Stimulated activated CD4-positive, alpha-beta T cell treated with anti-CD3 and anti-CD28 coated beads, Interleukin-1b, Interleukin-23, amount 100 ng/mL, for 4 hours (primary cell): ENCODE measurements at regions not wholly inside any gene's neighbourhood (a gene's known extent, or its start where the extent isn't known, plus 50 kb on each side); places are given as distances from the start of the nearest gene placed in this dataset.

ENCODE experiments used
- DNase-seq, 2 donors: peaks; one replicate each; pipeline ENCODE4 v3.0.0-alpha.2; 2020; ENCODE audit warnings: low read depth in 2 of 2

DNA sequence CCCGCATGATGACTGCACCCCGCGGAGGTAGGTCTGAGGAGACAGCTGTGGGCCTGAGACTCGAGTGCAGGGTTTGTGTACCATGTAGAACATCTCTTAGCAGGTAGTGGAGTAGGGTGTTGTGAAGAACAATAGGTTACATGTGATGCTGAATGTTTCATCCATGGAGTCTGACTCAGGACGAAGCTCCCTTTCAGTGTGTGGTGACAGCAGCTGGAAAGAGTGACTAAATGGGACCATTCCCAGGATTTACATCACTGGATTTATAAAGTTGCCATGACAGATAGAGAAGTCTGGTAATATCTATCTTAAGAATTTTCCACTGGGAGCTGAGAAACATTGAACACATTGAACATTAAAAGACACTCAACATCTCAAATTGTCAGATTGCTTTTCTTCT lies 259.6 kb upstream of the RGS6 start:
- no peak for DNase-seq

GRCh38 chr14:71675126-71675899 lies 256.9 kb upstream of the RGS6 start:
- no peak for DNase-seq

DNA sequence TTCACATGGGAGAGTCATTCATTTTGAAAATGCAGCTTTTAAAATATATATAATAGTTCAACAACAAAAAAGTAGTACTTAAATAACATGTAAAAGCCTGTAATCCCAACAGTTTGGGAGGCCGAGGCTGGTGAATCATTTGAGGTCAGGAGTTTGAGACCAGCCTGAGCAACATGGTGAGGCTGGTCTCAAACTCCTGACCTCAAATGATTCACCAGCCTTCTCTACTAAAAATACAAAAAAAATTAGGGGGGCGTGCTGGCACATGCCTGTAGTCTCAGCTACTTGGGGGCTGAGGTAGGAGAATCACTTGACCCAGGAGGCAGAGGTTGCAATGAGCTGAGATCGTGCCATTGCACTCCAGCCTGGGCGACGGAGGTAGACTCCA lies 256.3 kb upstream of the RGS6 start:
- no peak for DNase-seq

DNA sequence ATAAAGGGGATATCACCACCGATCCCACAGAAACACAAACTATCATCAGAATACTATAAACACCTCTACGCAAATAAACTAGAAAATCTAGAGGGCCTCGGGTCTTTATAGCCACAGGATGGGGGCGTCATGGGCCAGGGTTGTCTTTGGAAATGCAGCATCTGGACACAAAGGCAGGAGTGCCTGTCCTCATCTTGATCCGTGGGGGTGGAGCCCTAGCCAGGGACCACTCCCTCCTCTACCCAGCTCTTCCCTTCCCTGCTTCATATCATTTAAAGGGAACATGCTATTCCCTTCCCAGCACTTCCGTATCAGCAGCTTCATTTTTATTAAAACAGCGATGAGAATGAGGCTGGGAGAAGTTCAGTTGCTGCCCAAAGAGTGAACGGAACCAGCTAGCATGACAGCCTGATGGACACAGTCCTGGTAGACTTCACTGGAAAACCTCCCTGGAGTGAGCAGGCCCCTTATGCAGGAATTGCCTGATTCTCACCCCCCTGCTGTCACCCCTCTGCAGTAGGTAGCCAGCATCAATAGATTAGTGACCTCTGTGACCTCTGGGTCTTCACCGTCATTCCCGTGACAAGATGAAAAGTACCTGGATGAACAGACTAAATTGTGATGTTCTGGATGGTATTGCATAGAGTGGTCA lies 251.4 kb upstream of the RGS6 start:
- no peak for DNase-seq

DNA sequence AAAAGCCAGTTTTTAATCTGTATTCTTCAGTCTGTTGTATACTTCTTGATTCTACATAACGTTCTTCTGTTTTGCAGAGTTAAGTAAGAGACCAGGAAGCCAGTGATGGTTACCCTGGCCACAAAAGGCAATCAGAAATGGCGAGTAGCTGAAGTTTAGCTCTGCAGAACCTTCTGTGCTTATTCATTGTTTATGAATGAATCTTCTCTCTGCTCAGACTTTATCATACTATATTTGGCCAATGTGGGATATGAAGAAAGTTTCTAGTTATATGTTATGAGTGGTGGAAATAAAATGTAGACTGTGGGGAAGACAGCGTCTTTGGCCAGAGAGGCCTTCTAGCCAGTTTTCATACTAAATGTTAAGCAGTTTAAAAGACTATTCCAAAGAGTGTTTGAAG lies 249.9 kb upstream of the RGS6 start:
- no peak for DNase-seq

GRCh38 chr14:71684323-71684722 lies 247.9 kb upstream of the RGS6 start:
- no peak for DNase-seq

- DNase-seq = no peak
Measured at GRCh38 chr14:71686677-71687076, 245.6 kb upstream of the RGS6 start.

DNA sequence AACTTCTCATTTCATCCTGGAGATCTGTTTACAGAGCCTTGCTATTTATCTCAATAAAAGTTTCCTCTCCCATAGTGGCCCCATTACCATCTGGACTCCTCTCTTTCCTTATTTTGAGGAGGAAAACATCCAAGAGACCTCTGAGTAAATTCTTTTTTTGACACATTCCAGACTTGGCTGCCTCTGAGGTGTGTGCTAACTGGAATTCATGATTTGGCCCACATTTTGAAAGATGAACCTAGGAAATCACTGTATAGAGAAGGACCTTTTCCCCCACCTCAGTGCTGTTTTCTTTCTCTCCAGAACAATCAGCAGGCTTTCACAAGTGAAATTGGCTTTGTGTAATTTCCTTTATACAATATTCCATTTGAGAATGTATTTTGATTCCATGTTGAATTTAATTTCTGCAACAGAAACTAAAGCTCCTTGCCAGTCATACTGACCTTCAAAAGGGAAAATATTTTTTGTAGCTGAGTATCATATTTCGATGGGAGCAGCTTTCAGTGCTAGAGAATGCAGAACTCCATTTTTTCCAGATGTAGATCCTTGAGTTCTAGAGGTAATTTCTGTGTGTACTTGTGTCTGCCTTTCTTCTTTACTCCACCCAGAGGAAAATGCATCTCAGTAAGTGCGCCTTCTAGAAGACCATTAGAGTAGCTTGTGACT lies 244.9 kb upstream of the RGS6 start:
- no peak for DNase-seq

DNA sequence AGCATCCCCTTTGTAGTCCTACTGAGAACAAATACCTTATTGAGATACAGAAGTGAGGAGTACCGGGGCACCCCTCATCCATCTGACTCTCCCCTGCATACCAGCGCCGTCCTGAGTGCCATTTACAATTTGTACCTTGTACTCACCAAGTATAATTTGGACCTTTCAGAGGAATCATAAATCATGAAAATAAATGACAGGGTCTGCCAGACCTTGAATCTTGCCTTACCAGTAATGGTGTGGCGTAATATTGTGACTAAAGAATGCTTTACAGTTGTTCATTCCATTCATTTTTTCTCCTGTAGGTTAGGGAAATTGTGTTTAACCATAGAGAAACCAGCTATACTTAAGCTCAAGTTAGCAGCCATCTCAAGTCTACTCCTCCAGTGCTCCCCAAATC lies 243.7 kb upstream of the RGS6 start:
- DNase-seq = no peak

DNA sequence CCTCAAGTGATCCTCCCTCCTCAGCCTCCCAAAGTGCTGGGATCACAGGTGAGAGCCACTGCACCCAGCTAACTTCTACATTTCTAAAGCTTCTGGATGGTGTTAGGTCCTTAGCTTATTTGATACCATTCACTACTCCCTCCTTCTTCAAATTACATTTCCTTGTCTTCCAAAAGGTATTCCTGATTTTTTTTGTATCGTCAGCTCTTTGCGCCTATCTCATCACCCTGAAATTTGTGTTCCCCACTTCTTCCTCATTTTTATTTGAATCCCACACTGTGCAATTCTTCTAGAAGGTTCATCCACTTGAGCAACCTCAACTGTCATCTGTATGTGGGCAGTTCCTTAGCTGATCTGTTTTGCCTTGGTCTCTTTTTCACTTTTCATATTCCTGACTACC lies 241.8 kb upstream of the RGS6 start:
- DNase-seq = no peak

DNA sequence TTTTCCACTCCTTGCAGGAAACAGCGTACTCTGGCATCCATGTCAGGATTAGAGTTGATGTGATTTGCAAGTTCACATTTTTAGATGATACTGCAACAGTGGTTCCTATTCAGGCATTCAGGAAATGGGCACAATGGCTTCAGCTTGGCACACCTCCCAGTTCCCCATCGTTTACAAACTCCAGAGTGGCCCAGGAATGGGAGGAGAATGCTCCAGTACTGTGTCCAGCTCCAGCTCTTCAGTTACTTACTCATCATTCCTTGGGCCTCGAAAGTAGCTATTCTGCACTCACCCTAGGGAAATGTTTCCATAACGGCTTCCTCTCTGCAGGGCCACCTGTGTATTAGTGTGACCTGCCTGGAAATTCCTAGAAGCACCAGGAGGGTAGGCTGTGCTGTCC lies 239.7 kb upstream of the RGS6 start:
- DNase-seq = no peak

GRCh38 chr14:71693381-71693780 lies 238.8 kb upstream of the RGS6 start:
- no peak for DNase-seq

- no peak for DNase-seq
Measured at GRCh38 chr14:71694591-71695530, 237.4 kb upstream of the RGS6 start.

GRCh38 chr14:71695611-71696350 lies 236.4 kb upstream of the RGS6 start:
- DNase-seq = no peak

- no peak for DNase-seq
Measured at GRCh38 chr14:71698027-71698426, 234.2 kb upstream of the RGS6 start.

GRCh38 chr14:71698673-71699072 lies 233.6 kb upstream of the RGS6 start:
- no peak for DNase-seq

DNA sequence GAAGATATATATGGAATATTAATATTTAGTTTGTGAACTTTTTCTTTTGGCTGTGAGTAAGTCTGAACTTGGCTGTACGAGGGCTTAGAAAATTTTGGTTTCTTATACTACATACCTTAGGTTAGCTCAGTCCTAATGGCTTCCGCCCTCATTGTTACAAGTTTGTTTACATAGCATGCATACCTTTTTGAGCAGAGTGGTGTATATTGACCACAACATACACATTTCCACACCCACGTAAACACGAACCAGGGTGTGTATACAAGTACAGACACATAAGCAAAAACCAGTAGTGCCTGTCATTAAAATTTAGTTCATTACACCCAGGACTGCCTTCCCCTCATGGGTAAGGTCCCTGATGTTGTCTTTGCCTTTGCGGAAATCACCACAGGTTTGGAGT lies 230.2 kb upstream of the RGS6 start:
- DNase-seq = no peak

DNA sequence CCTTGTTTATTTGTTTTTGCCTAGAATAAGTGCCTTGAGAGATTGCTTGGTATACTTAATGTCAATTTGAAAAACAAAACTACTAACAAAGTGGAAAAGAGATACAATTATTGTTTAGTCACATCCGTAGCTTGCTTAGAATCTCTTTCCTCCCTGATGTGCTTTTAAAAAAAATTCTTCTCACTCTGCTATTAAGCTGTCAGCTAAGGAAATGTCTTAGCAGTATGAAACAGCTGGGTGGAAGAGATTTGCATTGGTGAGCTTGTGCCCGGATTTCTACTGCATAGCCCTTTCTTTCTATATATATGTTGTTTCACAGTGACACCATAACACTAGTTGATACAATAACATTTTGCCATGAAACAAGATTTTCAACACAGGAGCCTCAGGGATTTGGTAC lies 229.4 kb upstream of the RGS6 start:
- no peak for DNase-seq

DNA sequence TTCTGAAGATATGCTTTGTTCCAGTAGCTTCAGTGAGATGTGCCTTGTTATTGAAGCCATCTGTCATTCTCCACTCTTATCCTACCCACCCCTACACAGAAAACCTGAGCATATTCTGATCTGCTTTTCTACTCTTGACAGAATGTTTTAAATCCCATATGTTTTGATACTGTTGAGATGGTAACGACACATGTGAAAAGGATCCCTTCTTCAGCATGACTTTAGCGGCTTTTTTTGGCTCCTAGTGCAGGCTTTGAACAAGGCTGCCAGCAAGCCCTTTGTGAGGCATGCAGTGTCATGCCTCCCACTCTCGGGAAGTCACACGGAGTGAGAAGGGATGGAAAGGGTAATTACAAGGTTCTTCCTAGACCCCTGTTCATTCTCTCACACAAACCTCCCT lies 228.8 kb upstream of the RGS6 start:
- no peak for DNase-seq

- no peak for DNase-seq
Measured at GRCh38 chr14:71704210-71704609, 228.0 kb upstream of the RGS6 start.

GRCh38 chr14:71705460-71705859 lies 226.8 kb upstream of the RGS6 start:
- DNase-seq = no peak
